HEK293 (cell line): ENCODE measurements at regions not wholly inside any gene's neighbourhood (a gene's known extent, or its start where the extent isn't known, plus 50 kb on each side); places are given as distances from the start of the nearest gene placed in this dataset.

Source experiments
- PRDM1 ChIP-seq: fragments of 450-650 bp; formaldehyde crosslinking; IDR thresholded peaks from 2 replicates; pipeline ENCODE4; 2016; ENCODE audit warnings: missing biosample characterization, missing genetic modification characterization
- YY1 ChIP-seq: fragments of 450-650 bp; formaldehyde crosslinking; IDR thresholded peaks from 2 replicates; pipeline ENCODE4 v1.5.1; 2018; ENCODE audit warnings: missing biosample characterization, missing genetic modification characterization
- ZNF24 ChIP-seq: fragments of 450-650 bp; formaldehyde crosslinking; IDR thresholded peaks from 2 replicates; pipeline ENCODE4 v1.5.1; 2016; ENCODE audit warnings: missing biosample characterization, missing genetic modification characterization
- ZNF629 ChIP-seq: fragments of 450-650 bp; formaldehyde crosslinking; IDR thresholded peaks from 2 replicates; pipeline ENCODE4 v1.5.1; 2017; ENCODE audit warnings: missing biosample characterization, missing genetic modification characterization
- ZNF701 ChIP-seq: fragments of 450-650 bp; formaldehyde crosslinking; IDR thresholded peaks from 2 replicates; pipeline ENCODE4 v1.5.1; 2016; ENCODE audit warnings: missing biosample characterization, missing genetic modification characterization
- ZSCAN16 ChIP-seq: fragments of 450-650 bp; formaldehyde crosslinking; IDR thresholded peaks from 2 replicates; pipeline ENCODE4 v1.5.1; 2016; ENCODE audit warnings: missing biosample characterization, missing genetic modification characterization
- TF ChIP-seq, protein P1 (sequence below): fragments of 450-650 bp; formaldehyde crosslinking; IDR thresholded peaks from 2 replicates; pipeline ENCODE4 v1.5.1; 2016; ENCODE audit warnings: missing biosample characterization, missing genetic modification characterization
- TF ChIP-seq, protein P2 (sequence below): fragments of 450-650 bp; formaldehyde crosslinking; IDR thresholded peaks from 2 replicates; pipeline ENCODE4 v1.5.1; 2016; ENCODE audit warnings: missing biosample characterization, missing genetic modification characterization, borderline replicate concordance
- TF ChIP-seq, protein P3 (sequence below): fragments of 450-650 bp; formaldehyde crosslinking; IDR thresholded peaks from 2 replicates; pipeline ENCODE4 v1.5.1; 2016; ENCODE audit warnings: missing biosample characterization, missing genetic modification characterization
- TF ChIP-seq, protein P4 (sequence below): fragments of 450-650 bp; formaldehyde crosslinking; IDR thresholded peaks from 2 replicates; pipeline ENCODE4 v1.5.1; 2016; ENCODE audit warnings: missing biosample characterization, missing genetic modification characterization

DNA sequence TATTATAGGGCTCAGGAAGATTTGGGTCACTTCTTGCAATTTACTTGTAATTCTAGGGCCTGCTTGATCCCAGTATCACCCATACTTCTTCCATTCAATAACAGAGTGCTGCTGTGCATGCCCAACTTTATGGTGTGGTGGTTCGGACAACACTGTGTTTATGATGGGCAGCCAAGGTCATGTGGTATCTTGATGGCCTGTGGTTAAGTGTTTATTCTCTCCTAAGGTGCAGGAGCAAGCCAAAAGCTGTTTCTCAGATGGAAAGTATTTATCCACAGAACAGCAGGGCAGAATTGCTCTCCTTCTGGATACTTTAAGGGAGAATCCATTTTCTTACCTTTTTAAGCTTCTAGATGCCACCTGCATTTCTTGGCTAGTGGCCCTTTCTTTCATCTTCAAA lies 433.8 kb downstream of the SH2D4B start:
- no peak for TF ChIP-seq ZNF701 (tag by site-specific recombination)
- TF ChIP-seq, protein P1, sequence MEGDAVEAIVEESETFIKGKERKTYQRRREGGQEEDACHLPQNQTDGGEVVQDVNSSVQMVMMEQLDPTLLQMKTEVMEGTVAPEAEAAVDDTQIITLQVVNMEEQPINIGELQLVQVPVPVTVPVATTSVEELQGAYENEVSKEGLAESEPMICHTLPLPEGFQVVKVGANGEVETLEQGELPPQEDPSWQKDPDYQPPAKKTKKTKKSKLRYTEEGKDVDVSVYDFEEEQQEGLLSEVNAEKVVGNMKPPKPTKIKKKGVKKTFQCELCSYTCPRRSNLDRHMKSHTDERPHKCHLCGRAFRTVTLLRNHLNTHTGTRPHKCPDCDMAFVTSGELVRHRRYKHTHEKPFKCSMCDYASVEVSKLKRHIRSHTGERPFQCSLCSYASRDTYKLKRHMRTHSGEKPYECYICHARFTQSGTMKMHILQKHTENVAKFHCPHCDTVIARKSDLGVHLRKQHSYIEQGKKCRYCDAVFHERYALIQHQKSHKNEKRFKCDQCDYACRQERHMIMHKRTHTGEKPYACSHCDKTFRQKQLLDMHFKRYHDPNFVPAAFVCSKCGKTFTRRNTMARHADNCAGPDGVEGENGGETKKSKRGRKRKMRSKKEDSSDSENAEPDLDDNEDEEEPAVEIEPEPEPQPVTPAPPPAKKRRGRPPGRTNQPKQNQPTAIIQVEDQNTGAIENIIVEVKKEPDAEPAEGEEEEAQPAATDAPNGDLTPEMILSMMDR (tag by site-specific recombination) = no peak
- TF ChIP-seq, protein P2, sequence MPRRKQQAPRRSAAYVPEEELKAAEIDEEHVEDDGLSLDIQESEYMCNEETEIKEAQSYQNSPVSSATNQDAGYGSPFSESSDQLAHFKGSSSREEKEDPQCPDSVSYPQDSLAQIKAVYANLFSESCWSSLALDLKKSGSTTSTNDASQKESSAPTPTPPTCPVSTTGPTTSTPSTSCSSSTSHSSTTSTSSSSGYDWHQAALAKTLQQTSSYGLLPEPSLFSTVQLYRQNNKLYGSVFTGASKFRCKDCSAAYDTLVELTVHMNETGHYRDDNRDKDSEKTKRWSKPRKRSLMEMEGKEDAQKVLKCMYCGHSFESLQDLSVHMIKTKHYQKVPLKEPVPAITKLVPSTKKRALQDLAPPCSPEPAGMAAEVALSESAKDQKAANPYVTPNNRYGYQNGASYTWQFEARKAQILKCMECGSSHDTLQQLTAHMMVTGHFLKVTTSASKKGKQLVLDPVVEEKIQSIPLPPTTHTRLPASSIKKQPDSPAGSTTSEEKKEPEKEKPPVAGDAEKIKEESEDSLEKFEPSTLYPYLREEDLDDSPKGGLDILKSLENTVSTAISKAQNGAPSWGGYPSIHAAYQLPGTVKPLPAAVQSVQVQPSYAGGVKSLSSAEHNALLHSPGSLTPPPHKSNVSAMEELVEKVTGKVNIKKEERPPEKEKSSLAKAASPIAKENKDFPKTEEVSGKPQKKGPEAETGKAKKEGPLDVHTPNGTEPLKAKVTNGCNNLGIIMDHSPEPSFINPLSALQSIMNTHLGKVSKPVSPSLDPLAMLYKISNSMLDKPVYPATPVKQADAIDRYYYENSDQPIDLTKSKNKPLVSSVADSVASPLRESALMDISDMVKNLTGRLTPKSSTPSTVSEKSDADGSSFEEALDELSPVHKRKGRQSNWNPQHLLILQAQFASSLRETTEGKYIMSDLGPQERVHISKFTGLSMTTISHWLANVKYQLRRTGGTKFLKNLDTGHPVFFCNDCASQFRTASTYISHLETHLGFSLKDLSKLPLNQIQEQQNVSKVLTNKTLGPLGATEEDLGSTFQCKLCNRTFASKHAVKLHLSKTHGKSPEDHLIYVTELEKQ (tag by site-specific recombination) = no peak
- no peak for TF ChIP-seq ZNF24 (tag by site-specific recombination)
- no peak for TF ChIP-seq ZSCAN16 (tag by site-specific recombination)
- TF ChIP-seq YY1 (tag by site-specific recombination) = no peak
- TF ChIP-seq, protein P3, sequence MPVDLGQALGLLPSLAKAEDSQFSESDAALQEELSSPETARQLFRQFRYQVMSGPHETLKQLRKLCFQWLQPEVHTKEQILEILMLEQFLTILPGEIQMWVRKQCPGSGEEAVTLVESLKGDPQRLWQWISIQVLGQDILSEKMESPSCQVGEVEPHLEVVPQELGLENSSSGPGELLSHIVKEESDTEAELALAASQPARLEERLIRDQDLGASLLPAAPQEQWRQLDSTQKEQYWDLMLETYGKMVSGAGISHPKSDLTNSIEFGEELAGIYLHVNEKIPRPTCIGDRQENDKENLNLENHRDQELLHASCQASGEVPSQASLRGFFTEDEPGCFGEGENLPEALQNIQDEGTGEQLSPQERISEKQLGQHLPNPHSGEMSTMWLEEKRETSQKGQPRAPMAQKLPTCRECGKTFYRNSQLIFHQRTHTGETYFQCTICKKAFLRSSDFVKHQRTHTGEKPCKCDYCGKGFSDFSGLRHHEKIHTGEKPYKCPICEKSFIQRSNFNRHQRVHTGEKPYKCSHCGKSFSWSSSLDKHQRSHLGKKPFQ = no peak
- TF ChIP-seq PRDM1 (tag by site-specific recombination) = no peak
- TF ChIP-seq, protein P4, sequence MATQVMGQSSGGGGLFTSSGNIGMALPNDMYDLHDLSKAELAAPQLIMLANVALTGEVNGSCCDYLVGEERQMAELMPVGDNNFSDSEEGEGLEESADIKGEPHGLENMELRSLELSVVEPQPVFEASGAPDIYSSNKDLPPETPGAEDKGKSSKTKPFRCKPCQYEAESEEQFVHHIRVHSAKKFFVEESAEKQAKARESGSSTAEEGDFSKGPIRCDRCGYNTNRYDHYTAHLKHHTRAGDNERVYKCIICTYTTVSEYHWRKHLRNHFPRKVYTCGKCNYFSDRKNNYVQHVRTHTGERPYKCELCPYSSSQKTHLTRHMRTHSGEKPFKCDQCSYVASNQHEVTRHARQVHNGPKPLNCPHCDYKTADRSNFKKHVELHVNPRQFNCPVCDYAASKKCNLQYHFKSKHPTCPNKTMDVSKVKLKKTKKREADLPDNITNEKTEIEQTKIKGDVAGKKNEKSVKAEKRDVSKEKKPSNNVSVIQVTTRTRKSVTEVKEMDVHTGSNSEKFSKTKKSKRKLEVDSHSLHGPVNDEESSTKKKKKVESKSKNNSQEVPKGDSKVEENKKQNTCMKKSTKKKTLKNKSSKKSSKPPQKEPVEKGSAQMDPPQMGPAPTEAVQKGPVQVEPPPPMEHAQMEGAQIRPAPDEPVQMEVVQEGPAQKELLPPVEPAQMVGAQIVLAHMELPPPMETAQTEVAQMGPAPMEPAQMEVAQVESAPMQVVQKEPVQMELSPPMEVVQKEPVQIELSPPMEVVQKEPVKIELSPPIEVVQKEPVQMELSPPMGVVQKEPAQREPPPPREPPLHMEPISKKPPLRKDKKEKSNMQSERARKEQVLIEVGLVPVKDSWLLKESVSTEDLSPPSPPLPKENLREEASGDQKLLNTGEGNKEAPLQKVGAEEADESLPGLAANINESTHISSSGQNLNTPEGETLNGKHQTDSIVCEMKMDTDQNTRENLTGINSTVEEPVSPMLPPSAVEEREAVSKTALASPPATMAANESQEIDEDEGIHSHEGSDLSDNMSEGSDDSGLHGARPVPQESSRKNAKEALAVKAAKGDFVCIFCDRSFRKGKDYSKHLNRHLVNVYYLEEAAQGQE (tag by site-specific recombination) = no peak
- no peak for TF ChIP-seq ZNF629 (tag by site-specific recombination)
